K562 (cell line): ENCODE measurements at regions not wholly inside any gene's neighbourhood (a gene's known extent, or its start where the extent isn't known, plus 50 kb on each side); places are given as distances from the start of the nearest gene placed in this dataset.

Source experiments
- ATAC-seq: fragments of 200-7000 bp; cut with Tn5 transposase; 3 replicates; pipeline ENCODE4 v1.9.1; 2020; ENCODE audit warnings: moderate library complexity
- BruUV-seq: library from RNA; stranded (reverse); fragments of 400-500 nt; replicated peaks from 2 replicates; lab custom pipeline; 2021; lab: Mats Ljungman, UMichigan
- CTCF ChIA-PET: fragments of 300-600 bp; formaldehyde crosslinking; extraction: SDS; loops from one replicate; lab custom pipeline; 2021; ENCODE audit warnings: low intra/inter-chr PET ratio; lab: Yijun Ruan, JAX
- POLR2A ChIA-PET: fragments of 300-600, 350-650 bp; sonication (Branson Sonifier 250); formaldehyde crosslinking; extraction: SDS; loops from one replicate; lab custom pipeline; 2021; ENCODE audit warnings: antibody characterized with exemption, inconsistent platforms; lab: Yijun Ruan, JAX
- DNase-seq, 4 experiments: peaks; one replicate each; pipeline versions ENCODE4 v3.0.0 to v3.0.0-alpha.2; 2011 to 2018; ENCODE audit warnings: low spot score in 3 of 4, mixed read lengths in 3 of 4; ENCODE audit errors: extremely low read depth in 1 of 4
- FAIRE-seq: peaks from 2 replicates; lab custom pipeline; 2011; peaks lifted over from hg19 to GRCh38; lab: Jason Lieb, UNC
- H2AFZ ChIP-seq: 2 replicates; pipeline ENCODE4 v1.6.0; 2011; ENCODE audit warnings: low read depth, low read length, control low read depth, inconsistent platforms
- H3K27ac ChIP-seq: fragments of 200-600 bp; 3 replicates; pipeline ENCODE4 v1.8.0; 2011; ENCODE audit warnings: low read depth, mild to moderate bottlenecking, control low read depth, inconsistent platforms, low read length, moderate library complexity, mixed read lengths; ENCODE audit errors: extremely low read depth
- H3K27me3 ChIP-seq, 2 experiments: fragments of 300-600 bp in 1 of 2; 2 replicates in 1 of 2; 3 replicates in 1 of 2; pipeline versions ENCODE4 v1.6.0 to v1.8.0; 2011; ENCODE audit warnings: inconsistent platforms in 2 of 2, low read length in 2 of 2, mild to moderate bottlenecking in 1 of 2, mixed read lengths in 1 of 2, moderate library complexity in 1 of 2; ENCODE audit not compliant: control insufficient read depth in 2 of 2, insufficient read depth in 2 of 2
- H3K36me3 ChIP-seq: fragments of 300-600 bp; 3 replicates; pipeline ENCODE4 v1.8.0; 2011; ENCODE audit warnings: mild to moderate bottlenecking, low read length, inconsistent platforms; ENCODE audit not compliant: control insufficient read depth, insufficient read depth
- H3K4me1 ChIP-seq, 2 experiments: fragments of 200-600 bp in 1 of 2; replicated peaks in 1 of 2; 2 replicates in 1 of 2; 3 replicates in 1 of 2; pipeline versions ENCODE4 v1.5.1 to v1.8.0; 2011; ENCODE audit warnings: inconsistent platforms in 2 of 2, low read length in 2 of 2, mild to moderate bottlenecking in 1 of 2, mixed read lengths in 1 of 2, moderate library complexity in 1 of 2; ENCODE audit not compliant: control insufficient read depth in 2 of 2, insufficient read depth in 2 of 2
- H3K4me2 ChIP-seq: 2 replicates; pipeline ENCODE4 v1.6.1; 2011; ENCODE audit warnings: low read length, control low read depth, inconsistent platforms, mixed read lengths; ENCODE audit not compliant: insufficient read depth
- H3K4me3 ChIP-seq: fragments of 200-600 bp; sonication (generic), shearing (Covaris generic); 2 replicates; pipeline ENCODE4 v1.5.1; 2016; ENCODE audit warnings: control low read depth, inconsistent platforms
- H3K79me2 ChIP-seq: fragments of 200-600 bp; 3 replicates; pipeline ENCODE4 v1.8.0; 2011; ENCODE audit warnings: low read length, inconsistent platforms; ENCODE audit not compliant: control insufficient read depth, insufficient read depth
- H3K9ac ChIP-seq, 2 experiments: 2 replicates each; pipeline versions ENCODE4 v1.6.0 to v1.6.1; 2011; ENCODE audit warnings: low read depth in 2 of 2, low read length in 2 of 2, control low read depth in 1 of 2, inconsistent platforms in 1 of 2, mild to moderate bottlenecking in 1 of 2, mixed read lengths in 1 of 2; ENCODE audit not compliant: insufficient read depth in 1 of 2
- H3K9me1 ChIP-seq: one replicate; pipeline ENCODE4 v1.6.0; 2011; ENCODE audit warnings: inconsistent platforms, mild to moderate bottlenecking, low read length, moderate library complexity; ENCODE audit not compliant: control insufficient read depth, insufficient read depth
- H3K9me3 ChIP-seq: replicated peaks from 2 replicates; pipeline ENCODE4 v1.5.1; 2011; ENCODE audit warnings: low read depth, low read length, inconsistent platforms; ENCODE audit not compliant: control insufficient read depth, insufficient read depth
- H4K20me1 ChIP-seq: replicated peaks from 2 replicates; pipeline ENCODE4 v1.6.1; 2011; ENCODE audit warnings: low read length, inconsistent platforms, mixed read lengths; ENCODE audit not compliant: control insufficient read depth, insufficient read depth
- HEY1 ChIP-seq: fragments of 250-450 bp; sonication (Bioruptor Pico); IDR thresholded peaks from 2 replicates; pipeline ENCODE4 v1.5.0; 2020; ENCODE audit warnings: mild to moderate bottlenecking, moderate library complexity, borderline replicate concordance
- KLF13 ChIP-seq: fragments of 450-650 bp; IDR thresholded peaks from 2 replicates; pipeline ENCODE4 v1.6.1; 2016; ENCODE audit warnings: missing genetic modification characterization, low read depth, mild to moderate bottlenecking, missing compliant biosample characterization, moderate library complexity, borderline replicate concordance
- WGBS: fragments of 100-300 bp; shearing (Covaris generic); methylation state at CpG from one replicate; pipeline ENCODE4 v1.1.6; 2016; ENCODE audit warnings: low coverage, mixed read lengths; ENCODE audit not compliant: insufficient coverage; ENCODE audit errors: missing lambda C conversion rate; 5-methylcytosine and 5-hydroxymethylcytosine counted together
- in situ Hi-C: fragments of 300-500 bp; cut with MboI; formaldehyde crosslinking; loops from 4 replicates; pipeline ENCODE4 v1.15.0; 2018; ENCODE audit warnings: inconsistent platforms, mixed read lengths
- intact Hi-C: fragments of 100-400 bp; cut with micrococcal nuclease; formaldehyde crosslinking; loops from 2 replicates; pipeline ENCODE4 v1.14.2; 2022
- TF ChIP-seq, protein P1 (sequence below): sonication (generic); formaldehyde crosslinking; IDR thresholded peaks from 2 replicates; pipeline ENCODE4 v1.8.0; 2022; ENCODE audit warnings: missing genetic modification reagents, mild to moderate bottlenecking, moderate library complexity, borderline replicate concordance

DNA sequence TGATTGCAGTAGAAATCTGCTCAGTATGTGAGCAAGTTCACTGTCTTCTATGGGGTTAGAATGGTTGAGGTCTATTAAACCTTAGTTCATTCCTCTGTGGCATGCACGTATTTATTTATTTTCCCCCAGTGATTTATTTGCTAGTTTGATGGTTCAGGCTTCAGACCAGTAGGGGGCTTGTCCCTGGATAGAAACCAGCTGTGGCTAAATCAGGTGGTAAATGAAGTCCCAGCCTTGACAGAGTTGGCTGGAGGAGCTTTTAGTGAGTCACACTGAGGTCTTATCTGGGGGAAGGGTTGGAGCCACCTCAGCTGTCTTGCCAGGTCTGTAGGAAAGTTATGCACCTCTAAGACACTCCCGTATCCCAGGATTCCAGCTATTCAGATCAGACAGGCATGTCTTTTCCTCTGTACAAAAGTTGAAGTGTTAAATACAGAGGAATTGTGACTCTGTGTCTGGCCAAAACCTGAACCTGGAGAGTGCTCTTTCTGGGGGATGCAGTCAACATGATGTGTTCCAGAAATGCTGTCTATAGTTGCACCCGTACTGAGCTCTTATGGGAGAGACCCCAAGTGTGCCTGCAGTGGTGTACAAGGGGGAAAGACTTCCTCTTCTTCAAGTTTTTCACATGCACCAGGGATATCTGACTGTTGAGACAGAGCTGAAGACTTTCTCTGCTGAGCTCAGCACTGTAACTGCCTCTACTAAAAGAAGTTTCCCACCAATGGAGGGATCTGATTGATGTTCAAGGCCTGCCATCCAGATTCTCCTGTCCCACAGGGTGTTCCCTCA lies 1322.1 kb downstream of the TMEM121 start:
- Histone ChIP-seq H3K9me3 (no peaks in the 10 kb centered on the region), H3K9me1 (no peaks in the 10 kb centered on the region), H3K79me2 (no peaks in the 10 kb centered on the region), H3K36me3 (no peaks in the 10 kb centered on the region), H2AFZ (no peak overlapping the region), H3K4me3 (no peak overlapping the region), H3K9ac (no peak overlapping the region), H3K4me1 (peaks cover 0 to 7% of the 10 kb centered on the region in 2 experiments; a peak in 2 of 5 replicates), H4K20me1 (no peaks in the 10 kb centered on the region), H3K27ac (no peak overlapping the region), H3K27me3 (no peaks in the 10 kb centered on the region; a peak in 1 of 5 replicates), H3K4me2 (no peak overlapping the region)
- 0% methylated on average over 2 of the region's 3 CpGs for WGBS
- FAIRE-seq: no peak
- CTCF ChIA-PET: no interaction called here
- in situ Hi-C loops (no loop called here), intact Hi-C loops (no loop called here)
- ATAC-seq: no peak
- no peak for DNase-seq
- POLR2A ChIA-PET: no interaction called here
- no TSS peak for BruUV-seq
- TF ChIP-seq, protein P1, sequence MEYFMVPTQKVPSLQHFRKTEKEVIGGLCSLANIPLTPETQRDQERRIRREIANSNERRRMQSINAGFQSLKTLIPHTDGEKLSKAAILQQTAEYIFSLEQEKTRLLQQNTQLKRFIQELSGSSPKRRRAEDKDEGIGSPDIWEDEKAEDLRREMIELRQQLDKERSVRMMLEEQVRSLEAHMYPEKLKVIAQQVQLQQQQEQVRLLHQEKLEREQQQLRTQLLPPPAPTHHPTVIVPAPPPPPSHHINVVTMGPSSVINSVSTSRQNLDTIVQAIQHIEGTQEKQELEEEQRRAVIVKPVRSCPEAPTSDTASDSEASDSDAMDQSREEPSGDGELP: 0 out of 2 replicates have a peak, but pooled peaks have one; percentile 13
- TF ChIP-seq KLF13 (tag) (no peak), HEY1 (CRISPR knock-in tag) (no peak)
